Sigmoid colon (tissue), 3 donors: ENCODE measurements at regions not wholly inside any gene's neighbourhood (a gene's known extent, or its start where the extent isn't known, plus 50 kb on each side); places are given as distances from the start of the nearest gene placed in this dataset.

Experiments used
- POLR2A ChIP-seq, 2 donors: fragments of 450-650 bp; IDR thresholded peaks; one replicate each; pipeline ENCODE4 v1.6.1; 2016; ENCODE audit warnings: antibody characterized with exemption in 2 of 2, mild to moderate bottlenecking in 2 of 2, moderate library complexity in 2 of 2
- TF ChIP-seq, protein P1 (sequence below), 4 experiments: fragments of 450-650 bp in 3 of 4; fragments of 200-600 bp in 1 of 4; IDR thresholded peaks; one replicate each; pipeline ENCODE4 v1.5.1; 2016 to 2019; ENCODE audit warnings: antibody characterized with exemption in 4 of 4, mild to moderate bottlenecking in 3 of 4, moderate library complexity in 2 of 4

DNA sequence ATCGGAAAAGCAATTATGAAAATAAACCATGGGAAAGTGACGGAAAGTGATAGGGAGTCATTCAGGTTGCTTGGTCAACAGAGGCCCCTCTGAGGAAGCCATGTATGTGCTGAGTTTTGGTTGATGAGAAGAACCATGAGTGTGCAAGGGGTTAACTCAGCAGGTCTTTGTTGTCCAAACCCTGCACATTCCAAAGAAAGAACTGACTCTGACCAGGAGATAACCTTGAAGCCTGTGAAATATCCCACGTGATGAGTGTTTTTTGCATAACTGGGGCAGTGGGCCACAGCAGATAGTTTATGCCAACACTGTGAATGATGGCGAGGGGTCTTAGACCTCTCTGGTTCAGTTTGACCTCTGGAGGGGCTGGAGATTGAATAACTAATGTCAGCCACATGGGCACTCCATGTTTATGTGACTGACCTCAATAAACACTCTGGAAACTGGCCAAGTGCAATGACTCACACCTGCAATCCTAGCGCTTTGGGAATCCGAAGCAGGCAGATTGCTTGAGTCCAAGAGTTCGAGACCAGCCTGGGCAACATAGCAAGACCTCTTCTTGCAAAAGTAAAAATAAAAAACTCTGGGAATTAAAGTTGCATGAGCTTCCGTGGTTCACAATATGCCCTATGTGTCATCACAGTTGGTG, 154.0 kb upstream of the FOXK1 start:
- TF ChIP-seq, protein P1, sequence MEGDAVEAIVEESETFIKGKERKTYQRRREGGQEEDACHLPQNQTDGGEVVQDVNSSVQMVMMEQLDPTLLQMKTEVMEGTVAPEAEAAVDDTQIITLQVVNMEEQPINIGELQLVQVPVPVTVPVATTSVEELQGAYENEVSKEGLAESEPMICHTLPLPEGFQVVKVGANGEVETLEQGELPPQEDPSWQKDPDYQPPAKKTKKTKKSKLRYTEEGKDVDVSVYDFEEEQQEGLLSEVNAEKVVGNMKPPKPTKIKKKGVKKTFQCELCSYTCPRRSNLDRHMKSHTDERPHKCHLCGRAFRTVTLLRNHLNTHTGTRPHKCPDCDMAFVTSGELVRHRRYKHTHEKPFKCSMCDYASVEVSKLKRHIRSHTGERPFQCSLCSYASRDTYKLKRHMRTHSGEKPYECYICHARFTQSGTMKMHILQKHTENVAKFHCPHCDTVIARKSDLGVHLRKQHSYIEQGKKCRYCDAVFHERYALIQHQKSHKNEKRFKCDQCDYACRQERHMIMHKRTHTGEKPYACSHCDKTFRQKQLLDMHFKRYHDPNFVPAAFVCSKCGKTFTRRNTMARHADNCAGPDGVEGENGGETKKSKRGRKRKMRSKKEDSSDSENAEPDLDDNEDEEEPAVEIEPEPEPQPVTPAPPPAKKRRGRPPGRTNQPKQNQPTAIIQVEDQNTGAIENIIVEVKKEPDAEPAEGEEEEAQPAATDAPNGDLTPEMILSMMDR (IDR thresholded peaks at IDR 0.05) = no peak
- TF ChIP-seq POLR2A (IDR thresholded peaks at IDR 0.05) = no peak
